ENCODE measurements at regions not wholly inside any gene's neighbourhood (a gene's known extent, or its start where the extent isn't known, plus 50 kb on each side); places are given as distances from the start of the nearest gene placed in this dataset.

- TF ChIP-seq, protein P1, sequence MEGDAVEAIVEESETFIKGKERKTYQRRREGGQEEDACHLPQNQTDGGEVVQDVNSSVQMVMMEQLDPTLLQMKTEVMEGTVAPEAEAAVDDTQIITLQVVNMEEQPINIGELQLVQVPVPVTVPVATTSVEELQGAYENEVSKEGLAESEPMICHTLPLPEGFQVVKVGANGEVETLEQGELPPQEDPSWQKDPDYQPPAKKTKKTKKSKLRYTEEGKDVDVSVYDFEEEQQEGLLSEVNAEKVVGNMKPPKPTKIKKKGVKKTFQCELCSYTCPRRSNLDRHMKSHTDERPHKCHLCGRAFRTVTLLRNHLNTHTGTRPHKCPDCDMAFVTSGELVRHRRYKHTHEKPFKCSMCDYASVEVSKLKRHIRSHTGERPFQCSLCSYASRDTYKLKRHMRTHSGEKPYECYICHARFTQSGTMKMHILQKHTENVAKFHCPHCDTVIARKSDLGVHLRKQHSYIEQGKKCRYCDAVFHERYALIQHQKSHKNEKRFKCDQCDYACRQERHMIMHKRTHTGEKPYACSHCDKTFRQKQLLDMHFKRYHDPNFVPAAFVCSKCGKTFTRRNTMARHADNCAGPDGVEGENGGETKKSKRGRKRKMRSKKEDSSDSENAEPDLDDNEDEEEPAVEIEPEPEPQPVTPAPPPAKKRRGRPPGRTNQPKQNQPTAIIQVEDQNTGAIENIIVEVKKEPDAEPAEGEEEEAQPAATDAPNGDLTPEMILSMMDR (conservative IDR thresholded peaks at IDR 0.05; ENCODE audit: low read depth, low read length) = no peak
- TF ChIP-seq EZH2 (IDR thresholded peaks at IDR 0.05; ENCODE audit: borderline replicate concordance, low read depth, low read length, poor library complexity, severe bottlenecking) = peak; percentile 54
Observed at GRCh38 chr2:120587279-120587996, 148.2 kb upstream of the GLI2 start.
